Astrocyte (in vitro differentiated cells and primary cell): ENCODE measurements at regions not wholly inside any gene's neighbourhood (a gene's known extent, or its start where the extent isn't known, plus 50 kb on each side); places are given as distances from the start of the nearest gene placed in this dataset.

Source experiments
- DNase-seq: peaks from one replicate; pipeline ENCODE4 v3.0.0-alpha.2; 2010; ENCODE audit warnings: low read depth
- FAIRE-seq: peaks from 2 replicates; lab custom pipeline; 2011; peaks lifted over from hg19 to GRCh38; lab: Jason Lieb, UNC
- H2AFZ ChIP-seq: 2 replicates; pipeline ENCODE4 v1.6.0; 2012; ENCODE audit warnings: low read depth, low read length, inconsistent platforms
- H3K27ac ChIP-seq: 2 replicates; pipeline ENCODE4 v1.5.1; 2011; ENCODE audit warnings: low read depth, low read length, inconsistent platforms
- H3K27me3 ChIP-seq: 2 replicates; pipeline ENCODE4 v1.6.0; 2011; ENCODE audit warnings: low read length, inconsistent platforms; ENCODE audit not compliant: insufficient read depth
- H3K36me3 ChIP-seq: 2 replicates; pipeline ENCODE4 v1.5.1; 2011; ENCODE audit warnings: low read length, inconsistent platforms; ENCODE audit not compliant: insufficient read depth
- H3K4me1 ChIP-seq: 2 replicates; pipeline ENCODE4 v1.5.1; 2011; ENCODE audit warnings: low read length, inconsistent platforms; ENCODE audit not compliant: insufficient read depth
- H3K4me2 ChIP-seq: 2 replicates; pipeline ENCODE4 v1.6.0; 2012; ENCODE audit warnings: low read length, inconsistent platforms
- H3K4me3 ChIP-seq: 2 replicates; pipeline ENCODE4 v1.5.1; 2011; ENCODE audit warnings: low read depth, mild to moderate bottlenecking, low read length, inconsistent platforms; ENCODE audit not compliant: insufficient read depth
- H3K79me2 ChIP-seq: 2 replicates; pipeline ENCODE4 v1.6.0; 2012; ENCODE audit warnings: mild to moderate bottlenecking, low read length, inconsistent platforms; ENCODE audit not compliant: insufficient read depth
- H3K9ac ChIP-seq: 2 replicates; pipeline ENCODE4 v1.6.0; 2012; ENCODE audit warnings: mild to moderate bottlenecking, low read length, inconsistent platforms
- H3K9me3 ChIP-seq: 2 replicates; pipeline ENCODE4 v1.5.1; 2012; ENCODE audit warnings: low read depth, mild to moderate bottlenecking, low read length, inconsistent platforms; ENCODE audit not compliant: insufficient read depth
- H4K20me1 ChIP-seq: 2 replicates; pipeline ENCODE4 v1.6.0; 2012; ENCODE audit warnings: low read length, inconsistent platforms; ENCODE audit not compliant: insufficient read depth
- H3K27ac Mint-ChIP-seq: one replicate; pipeline ENCODE4 v1.8.0; 2021; ENCODE audit warnings: mild to moderate bottlenecking, mixed read lengths; ENCODE audit not compliant: unreplicated experiment
- H3K27me3 Mint-ChIP-seq: one replicate; pipeline ENCODE4 v1.8.0; 2021; ENCODE audit warnings: low read depth, mixed read lengths; ENCODE audit not compliant: unreplicated experiment
- H3K36me3 Mint-ChIP-seq: one replicate; pipeline ENCODE4 v1.8.0; 2021; ENCODE audit warnings: low read depth, mixed read lengths; ENCODE audit not compliant: unreplicated experiment
- H3K4me1 Mint-ChIP-seq: one replicate; pipeline ENCODE4 v1.8.0; 2021; ENCODE audit warnings: low read depth, mixed read lengths; ENCODE audit not compliant: unreplicated experiment
- H3K4me3 Mint-ChIP-seq: one replicate; pipeline ENCODE4 v1.8.0; 2021; ENCODE audit warnings: mild to moderate bottlenecking, moderate library complexity, mixed read lengths; ENCODE audit not compliant: unreplicated experiment
- H3K9me3 Mint-ChIP-seq: one replicate; pipeline ENCODE4 v1.8.0; 2021; ENCODE audit warnings: mild to moderate bottlenecking, mixed read lengths; ENCODE audit not compliant: unreplicated experiment
- EZH2 ChIP-seq: IDR thresholded peaks from 2 replicates; pipeline ENCODE4 v1.6.1; 2012; ENCODE audit warnings: mild to moderate bottlenecking, low read length, inconsistent platforms; ENCODE audit not compliant: insufficient read depth
- TF ChIP-seq, protein P1 (sequence below): IDR thresholded peaks from 2 replicates; pipeline ENCODE4 v1.5.1; 2011; ENCODE audit warnings: low read depth, mild to moderate bottlenecking, inconsistent platforms, low read length, moderate library complexity; ENCODE audit not compliant: insufficient read depth

DNA sequence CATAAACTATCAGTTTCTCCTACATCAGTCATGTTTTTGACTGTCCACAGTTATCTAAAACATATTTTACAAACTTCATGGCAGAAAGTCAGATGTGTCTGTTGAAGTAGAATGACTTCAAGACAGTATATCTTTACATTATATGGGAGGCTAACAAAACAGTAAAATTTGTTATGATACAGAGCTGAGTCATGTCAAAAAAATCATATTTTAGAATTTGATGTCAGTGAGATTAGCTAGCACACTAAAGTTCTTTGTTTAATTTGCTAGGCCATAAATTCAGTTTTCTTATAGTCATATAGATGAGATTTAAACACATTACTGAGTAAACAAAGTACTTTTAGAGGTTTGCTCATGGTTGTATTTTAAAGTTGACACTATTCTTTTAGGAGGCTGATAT lies 80.3 kb upstream of the IGSF10 start:
- Histone ChIP-seq H2AFZ (no peak overlapping the region), H3K9ac (no peak overlapping the region), H3K27ac (no peak overlapping the region), H3K79me2 (no peaks in the 10 kb centered on the region), H3K4me3 (no peak overlapping the region), H4K20me1 (no peaks in the 10 kb centered on the region), H3K4me1 (peaks cover 7% of the 10 kb centered on the region), H3K4me2 (no peak overlapping the region), H3K9me3 (no peaks in the 10 kb centered on the region), H3K27me3 (no peaks in the 10 kb centered on the region), H3K36me3 (no peaks in the 10 kb centered on the region)
- FAIRE-seq (no peak), DNase-seq (no peak)
- Mint-ChIP-seq H3K9me3 (no peaks in the 10 kb centered on the region), H3K4me1 (peaks cover 42% of the 10 kb centered on the region), H3K27me3 (no peaks in the 10 kb centered on the region), H3K27ac (no peak overlapping the region), H3K4me3 (no peak overlapping the region), H3K36me3 (no peaks in the 10 kb centered on the region)
- TF ChIP-seq, protein P1, sequence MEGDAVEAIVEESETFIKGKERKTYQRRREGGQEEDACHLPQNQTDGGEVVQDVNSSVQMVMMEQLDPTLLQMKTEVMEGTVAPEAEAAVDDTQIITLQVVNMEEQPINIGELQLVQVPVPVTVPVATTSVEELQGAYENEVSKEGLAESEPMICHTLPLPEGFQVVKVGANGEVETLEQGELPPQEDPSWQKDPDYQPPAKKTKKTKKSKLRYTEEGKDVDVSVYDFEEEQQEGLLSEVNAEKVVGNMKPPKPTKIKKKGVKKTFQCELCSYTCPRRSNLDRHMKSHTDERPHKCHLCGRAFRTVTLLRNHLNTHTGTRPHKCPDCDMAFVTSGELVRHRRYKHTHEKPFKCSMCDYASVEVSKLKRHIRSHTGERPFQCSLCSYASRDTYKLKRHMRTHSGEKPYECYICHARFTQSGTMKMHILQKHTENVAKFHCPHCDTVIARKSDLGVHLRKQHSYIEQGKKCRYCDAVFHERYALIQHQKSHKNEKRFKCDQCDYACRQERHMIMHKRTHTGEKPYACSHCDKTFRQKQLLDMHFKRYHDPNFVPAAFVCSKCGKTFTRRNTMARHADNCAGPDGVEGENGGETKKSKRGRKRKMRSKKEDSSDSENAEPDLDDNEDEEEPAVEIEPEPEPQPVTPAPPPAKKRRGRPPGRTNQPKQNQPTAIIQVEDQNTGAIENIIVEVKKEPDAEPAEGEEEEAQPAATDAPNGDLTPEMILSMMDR, result no peak
- TF ChIP-seq EZH2, result no peak

GRCh38 chr3:151539599-151539998 lies 78.7 kb upstream of the IGSF10 start:
- Mint-ChIP-seq H3K27ac (no peak overlapping the region), H3K4me1 (peaks cover 40% of the 10 kb centered on the region), H3K36me3 (no peaks in the 10 kb centered on the region), H3K27me3 (no peaks in the 10 kb centered on the region), H3K9me3 (no peaks in the 10 kb centered on the region), H3K4me3 (no peak overlapping the region)
- H3K4me3 ChIP-seq, result no peak overlapping the region
- no peak for DNase-seq
- no peaks in the 10 kb centered on the region for H4K20me1 ChIP-seq
- H3K27me3 ChIP-seq, result no peaks in the 10 kb centered on the region
- H3K4me1 ChIP-seq, result peaks cover 7% of the 10 kb centered on the region
- no peak for FAIRE-seq
- TF ChIP-seq, protein P1, result no peak
- TF ChIP-seq EZH2, result no peak
- H3K9ac ChIP-seq, result no peak overlapping the region
- no peaks in the 10 kb centered on the region for H3K36me3 ChIP-seq
- H3K4me2 ChIP-seq, result no peak overlapping the region
- no peak overlapping the region for H3K27ac ChIP-seq
- H3K79me2 ChIP-seq, result no peaks in the 10 kb centered on the region
- no peaks in the 10 kb centered on the region for H3K9me3 ChIP-seq
- no peak overlapping the region for H2AFZ ChIP-seq

DNA sequence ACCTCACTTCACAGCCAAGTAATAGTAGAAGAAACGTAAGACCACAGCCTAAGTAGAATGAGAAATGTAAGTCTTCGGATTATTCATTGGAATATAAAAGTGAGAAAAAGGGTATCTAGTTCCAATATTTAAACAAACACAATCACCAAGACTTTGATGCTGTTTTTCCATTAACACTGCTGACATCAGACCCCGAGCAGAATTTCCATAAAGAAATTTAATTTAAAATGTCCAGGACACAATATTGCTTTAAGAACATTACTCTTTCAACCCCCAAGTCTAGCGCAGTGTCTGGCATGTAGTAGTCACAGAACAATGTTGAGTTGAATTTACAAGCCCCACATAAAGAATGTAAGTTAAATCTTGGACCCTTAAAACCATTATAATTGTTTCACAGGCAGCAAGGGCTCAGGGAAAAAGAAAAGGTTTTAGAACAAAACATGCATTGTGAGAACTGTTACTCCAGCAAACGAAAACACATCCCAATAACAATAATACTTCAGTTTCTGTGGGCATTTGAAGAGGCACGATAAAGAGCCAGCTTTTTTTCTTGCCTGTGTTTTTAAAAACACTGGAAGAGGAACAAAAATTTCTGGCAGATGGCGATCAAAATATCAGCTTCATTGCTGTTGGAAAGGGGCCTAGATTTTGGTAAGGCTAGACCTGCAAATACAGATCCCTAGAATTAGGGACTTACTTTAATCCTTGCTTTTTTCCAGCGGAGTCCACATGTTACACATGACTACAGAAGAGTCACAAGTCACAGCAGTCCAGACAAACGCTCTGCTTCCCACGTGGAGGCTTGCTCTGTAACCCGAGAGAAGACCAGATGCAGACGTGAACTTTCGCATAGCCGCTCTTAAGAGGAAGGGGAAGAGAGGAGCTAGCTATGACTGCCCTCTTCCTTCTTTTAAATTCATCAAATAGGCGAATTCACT lies 77.9 kb upstream of the IGSF10 start:
- peak; percentile 45 for FAIRE-seq

More for the DNA sequence above, 77.9 kb upstream of the IGSF10 start:
- Mint-ChIP-seq H3K27ac (peak overlapping the region; percentile 60), H3K9me3 (no peaks in the 10 kb centered on the region), H3K27me3 (no peaks in the 10 kb centered on the region), H3K36me3 (no peaks in the 10 kb centered on the region), H3K4me3 (no peak overlapping the region), H3K4me1 (peaks cover 33% of the 10 kb centered on the region)
- H3K4me3 ChIP-seq, result no peak overlapping the region
- no peaks in the 10 kb centered on the region for H3K79me2 ChIP-seq
- no peak overlapping the region for H3K4me2 ChIP-seq
- no peak overlapping the region for H3K27ac ChIP-seq
- peaks cover 7% of the 10 kb centered on the region for H3K4me1 ChIP-seq
- H3K9me3 ChIP-seq, result no peaks in the 10 kb centered on the region
- no peak overlapping the region for H3K9ac ChIP-seq
- H4K20me1 ChIP-seq, result no peaks in the 10 kb centered on the region
- no peaks in the 10 kb centered on the region for H3K36me3 ChIP-seq
- no peak for TF ChIP-seq EZH2
- TF ChIP-seq, protein P1, result no peak
- H3K27me3 ChIP-seq, result no peaks in the 10 kb centered on the region
- peak overlapping the region; percentile 18 for H2AFZ ChIP-seq
- DNase-seq, result peak; percentile 27
